GM23248 (cell line): ENCODE measurements at regions not wholly inside any gene's neighbourhood (a gene's known extent, or its start where the extent isn't known, plus 50 kb on each side); places are given as distances from the start of the nearest gene placed in this dataset.

Experiments used
- DNase-seq: peaks from one replicate; pipeline ENCODE4 v3.0.0-alpha.2; 2015
- H2AFZ ChIP-seq: fragments of 200-600 bp; sonication (generic); 2 replicates; pipeline ENCODE4 v1.6.1; 2016; ENCODE audit warnings: antibody characterized with exemption
- H3F3A ChIP-seq: fragments of 200-600 bp; sonication (generic); 2 replicates; pipeline ENCODE4 v1.6.1; 2016; ENCODE audit warnings: mild to moderate bottlenecking, antibody characterized with exemption, mixed run types; ENCODE audit not compliant: insufficient read depth
- H3K27ac ChIP-seq: fragments of 200-600 bp; sonication (generic); 2 replicates; pipeline ENCODE4 v1.5.1; 2016; ENCODE audit warnings: mild to moderate bottlenecking
- H3K27me3 ChIP-seq: fragments of 200-600 bp; sonication (generic); replicated peaks from 2 replicates; pipeline ENCODE4 v1.6.1; 2016; ENCODE audit warnings: mild to moderate bottlenecking; ENCODE audit not compliant: insufficient read depth
- H3K36me3 ChIP-seq: fragments of 200-600 bp; sonication (generic); 2 replicates; pipeline ENCODE4 v1.6.1; 2016; ENCODE audit warnings: low read depth, mild to moderate bottlenecking
- H3K4me1 ChIP-seq: fragments of 200-600 bp; sonication (generic); 2 replicates; pipeline ENCODE4 v1.6.1; 2016; ENCODE audit warnings: mild to moderate bottlenecking; ENCODE audit not compliant: insufficient read depth
- H3K4me2 ChIP-seq: fragments of 200-600 bp; sonication (generic); one replicate; pipeline ENCODE4 v1.6.1; 2016; ENCODE audit warnings: mild to moderate bottlenecking; ENCODE audit not compliant: unreplicated experiment
- H3K4me3 ChIP-seq: fragments of 200-600 bp; sonication (generic); 2 replicates; pipeline ENCODE4 v1.5.1; 2016; ENCODE audit warnings: mild to moderate bottlenecking
- H3K79me2 ChIP-seq: fragments of 200-600 bp; sonication (generic); 2 replicates; pipeline ENCODE4 v1.6.1; 2016; ENCODE audit warnings: mild to moderate bottlenecking; ENCODE audit not compliant: insufficient read depth
- H3K9ac ChIP-seq: fragments of 200-600 bp; sonication (generic); 2 replicates; pipeline ENCODE4 v1.6.1; 2016; ENCODE audit warnings: mild to moderate bottlenecking
- H3K9me2 ChIP-seq: fragments of 200-600 bp; sonication (generic); 2 replicates; pipeline ENCODE4 v1.6.1; 2016; ENCODE audit warnings: mixed run types, mild to moderate bottlenecking, moderate library complexity; ENCODE audit not compliant: insufficient read depth
- H3K9me3 ChIP-seq: fragments of 200-600 bp; sonication (generic); one replicate; pipeline ENCODE4 v1.6.1; 2017; ENCODE audit warnings: low read depth
- H4K20me1 ChIP-seq: fragments of 200-600 bp; sonication (generic); 2 replicates; pipeline ENCODE4 v1.6.0; 2016; ENCODE audit not compliant: insufficient read depth
- EZH2 ChIP-seq: fragments of 200-600 bp; sonication (generic); IDR thresholded peaks from 2 replicates; pipeline ENCODE4 v1.6.1; 2018; ENCODE audit warnings: antibody characterized with exemption, mild to moderate bottlenecking; ENCODE audit not compliant: insufficient read depth, poor library complexity, severe bottlenecking
- EZH2phosphoT487 ChIP-seq: fragments of 200-600 bp; sonication (generic); IDR thresholded peaks from 2 replicates; pipeline ENCODE4 v1.6.1; 2018; ENCODE audit warnings: antibody characterized with exemption, moderate library complexity, mild to moderate bottlenecking, low read depth; ENCODE audit not compliant: insufficient read depth
- WGBS, 2 experiments: methylation state at CpG; one replicate each; pipeline ENCODE4 v1.1.6; 2015 to 2017; ENCODE audit warnings: low lambda C conversion rate in 2 of 2, low coverage in 1 of 2; ENCODE audit errors: missing lambda C conversion rate in 2 of 2; 5-methylcytosine and 5-hydroxymethylcytosine counted together
- in situ Hi-C: fragments of 300-500 bp; cut with MboI; formaldehyde crosslinking; loops from 2 replicates; pipeline ENCODE4 v1.15.0; 2020

DNA sequence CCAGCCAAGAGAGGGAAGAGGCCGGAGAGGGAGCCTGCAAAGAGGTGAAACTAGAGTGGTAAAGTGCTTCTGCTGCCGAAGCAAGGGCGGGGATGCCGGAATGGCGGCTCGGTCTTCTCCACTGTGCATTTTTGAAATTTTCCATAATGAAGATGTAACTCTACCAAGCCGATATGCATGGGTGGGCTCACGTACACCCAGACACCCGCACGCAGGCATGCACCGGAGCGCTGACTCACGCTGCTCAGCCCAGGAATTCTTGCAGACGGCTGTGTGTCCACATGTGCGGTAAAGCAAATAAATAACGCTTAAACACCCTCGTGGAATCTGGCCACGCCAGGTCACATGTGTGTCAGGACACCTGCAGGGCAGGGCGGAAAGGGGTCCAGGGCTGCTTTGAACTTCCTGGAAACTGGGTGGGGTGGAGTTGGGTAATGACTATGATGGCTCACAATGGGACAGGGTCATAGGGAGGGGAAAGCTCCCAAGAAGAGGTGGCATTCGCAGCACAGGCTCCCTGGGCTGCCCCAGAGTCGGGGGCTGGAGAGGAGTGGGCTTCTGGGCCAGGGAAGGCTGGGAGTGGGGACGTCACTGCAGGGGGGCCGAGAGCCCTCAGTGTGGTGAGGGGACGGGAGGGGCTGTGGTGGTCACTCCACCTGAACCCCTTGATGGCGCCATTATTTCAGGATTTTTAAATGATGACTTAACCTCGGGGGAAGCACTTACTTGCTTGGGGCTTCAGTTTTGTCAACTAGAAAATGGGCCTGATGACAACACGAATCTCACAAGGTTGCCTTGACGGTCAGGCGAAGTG is 265.5 kb downstream of the PARN start:
- Histone ChIP-seq H3K4me1 (peaks cover 15% of the 10 kb centered on the region), H3K4me3 (peak overlapping the region; percentile 56), H3K36me3 (no peaks in the 10 kb centered on the region), H3K27me3 (no peaks in the 10 kb centered on the region), H3F3A (peaks cover 31% of the 10 kb centered on the region), H3K9me3 (no peaks in the 10 kb centered on the region), H4K20me1 (no peaks in the 10 kb centered on the region), H2AFZ (no peak overlapping the region), H3K27ac (peak overlapping the region; percentile 79), H3K79me2 (no peaks in the 10 kb centered on the region), H3K9me2 (no peaks in the 10 kb centered on the region), H3K4me2 (peak overlapping the region; percentile 59), H3K9ac (peak overlapping the region; percentile 57)
- TF ChIP-seq EZH2phosphoT487 (no peak), EZH2 (no peak)
- peak; percentile 82 for DNase-seq
- in situ Hi-C loops: no loop called here
- WGBS, 2 experiments: 53 to 61% methylated on average over 29 of the region's 29 CpGs

DNA sequence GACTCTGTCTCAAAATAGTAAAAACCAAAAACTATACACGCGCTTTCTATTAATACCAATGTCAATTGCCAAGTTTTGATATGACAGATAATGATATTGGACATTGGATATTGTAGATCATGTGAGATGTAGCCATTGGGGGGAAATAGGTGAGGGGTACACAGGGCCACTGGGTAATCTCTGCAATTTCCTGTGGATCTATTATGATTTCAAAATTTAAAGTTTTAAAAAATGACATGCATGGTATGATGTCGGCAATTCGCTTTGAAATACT is 266.0 kb downstream of the PARN start:
- no peaks in the 10 kb centered on the region for H4K20me1 ChIP-seq
- peak overlapping the region; percentile 57 for H3K9ac ChIP-seq
- peak overlapping the region; percentile 56 for H3K4me3 ChIP-seq
- H3K9me2 ChIP-seq: no peaks in the 10 kb centered on the region
- H3F3A ChIP-seq: peaks cover 31% of the 10 kb centered on the region
- in situ Hi-C loops: no loop called here
- 0 to 6% methylated on average over 4 of the region's 4 CpGs for WGBS, 2 experiments
- no peak for DNase-seq
- H3K27ac ChIP-seq: peak overlapping the region; percentile 79
- H3K4me2 ChIP-seq: peak overlapping the region; percentile 59
- no peaks in the 10 kb centered on the region for H3K79me2 ChIP-seq
- no peak overlapping the region for H2AFZ ChIP-seq
- TF ChIP-seq EZH2phosphoT487: no peak
- TF ChIP-seq EZH2: no peak
- H3K36me3 ChIP-seq: no peaks in the 10 kb centered on the region
- H3K27me3 ChIP-seq: no peaks in the 10 kb centered on the region
- no peaks in the 10 kb centered on the region for H3K9me3 ChIP-seq
- peaks cover 15% of the 10 kb centered on the region for H3K4me1 ChIP-seq

DNA sequence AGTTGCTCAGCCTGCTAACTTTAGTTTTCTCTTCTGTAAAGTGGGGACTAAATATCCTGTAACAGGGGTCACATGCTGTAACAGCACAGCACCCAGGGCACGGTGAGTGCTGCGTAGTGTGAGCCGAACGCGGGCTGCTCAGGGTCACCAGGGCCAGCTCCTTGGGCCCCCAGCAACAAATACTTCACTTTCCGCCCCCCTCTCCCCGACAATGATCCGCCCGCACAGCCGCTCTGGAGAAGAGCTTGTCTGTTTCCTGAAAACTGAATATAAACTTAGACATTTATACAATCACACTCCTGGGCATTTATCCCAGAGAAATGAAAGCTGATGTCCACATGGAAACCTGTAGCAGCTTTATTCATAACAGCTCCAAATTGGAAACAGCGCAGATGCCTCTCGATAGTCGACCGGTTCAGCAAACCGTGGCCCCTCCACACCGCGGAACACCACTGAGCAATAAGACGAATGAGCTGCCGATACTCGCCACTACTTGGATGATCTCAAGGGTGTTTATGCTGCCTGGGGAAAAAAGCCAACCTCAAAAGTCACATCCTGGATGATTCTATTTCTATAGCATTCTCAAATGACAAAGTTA is 267.2 kb downstream of the PARN start:
- TF ChIP-seq EZH2 (no peak), EZH2phosphoT487 (no peak)
- Histone ChIP-seq H3K9me3 (no peaks in the 10 kb centered on the region), H3K9me2 (no peaks in the 10 kb centered on the region), H3K27me3 (no peaks in the 10 kb centered on the region), H3K9ac (peak overlapping the region; percentile 59), H3F3A (peaks cover 31% of the 10 kb centered on the region), H3K36me3 (no peaks in the 10 kb centered on the region), H3K4me1 (peaks cover 15% of the 10 kb centered on the region), H3K4me2 (peak overlapping the region; percentile 77), H2AFZ (peak overlapping the region; percentile 56), H3K4me3 (peak overlapping the region; percentile 60), H3K27ac (peak overlapping the region; percentile 50), H4K20me1 (no peaks in the 10 kb centered on the region), H3K79me2 (no peaks in the 10 kb centered on the region)
- DNase-seq: peak; percentile 83
- 4% methylated on average over 20 of the region's 20 CpGs for WGBS, 2 experiments
- in situ Hi-C loops: no loop called here

GRCh38 chr16:14360326-14361037 is 269.6 kb downstream of the PARN start:
- no peaks in the 10 kb centered on the region for H4K20me1 ChIP-seq
- DNase-seq: no peak
- no peak overlapping the region for H3K4me3 ChIP-seq
- peaks cover 31% of the 10 kb centered on the region for H3F3A ChIP-seq
- WGBS, 2 experiments: 98 to 100% methylated on average over 8 of the region's 8 CpGs
- no peaks in the 10 kb centered on the region for H3K9me2 ChIP-seq
- no peaks in the 10 kb centered on the region for H3K27me3 ChIP-seq
- no peak overlapping the region for H3K9ac ChIP-seq
- H3K4me2 ChIP-seq: no peak overlapping the region
- no peaks in the 10 kb centered on the region for H3K79me2 ChIP-seq
- H3K36me3 ChIP-seq: no peaks in the 10 kb centered on the region
- TF ChIP-seq EZH2phosphoT487 (no peak), EZH2 (no peak)
- in situ Hi-C loops: no loop called here
- H3K9me3 ChIP-seq: no peaks in the 10 kb centered on the region
- H2AFZ ChIP-seq: no peak overlapping the region
- H3K4me1 ChIP-seq: peaks cover 15% of the 10 kb centered on the region
- no peak overlapping the region for H3K27ac ChIP-seq
